ENCODE measurements at regions not wholly inside any gene's neighbourhood (a gene's known extent, or its start where the extent isn't known, plus 50 kb on each side); places are given as distances from the start of the nearest gene placed in this dataset.

DNA sequence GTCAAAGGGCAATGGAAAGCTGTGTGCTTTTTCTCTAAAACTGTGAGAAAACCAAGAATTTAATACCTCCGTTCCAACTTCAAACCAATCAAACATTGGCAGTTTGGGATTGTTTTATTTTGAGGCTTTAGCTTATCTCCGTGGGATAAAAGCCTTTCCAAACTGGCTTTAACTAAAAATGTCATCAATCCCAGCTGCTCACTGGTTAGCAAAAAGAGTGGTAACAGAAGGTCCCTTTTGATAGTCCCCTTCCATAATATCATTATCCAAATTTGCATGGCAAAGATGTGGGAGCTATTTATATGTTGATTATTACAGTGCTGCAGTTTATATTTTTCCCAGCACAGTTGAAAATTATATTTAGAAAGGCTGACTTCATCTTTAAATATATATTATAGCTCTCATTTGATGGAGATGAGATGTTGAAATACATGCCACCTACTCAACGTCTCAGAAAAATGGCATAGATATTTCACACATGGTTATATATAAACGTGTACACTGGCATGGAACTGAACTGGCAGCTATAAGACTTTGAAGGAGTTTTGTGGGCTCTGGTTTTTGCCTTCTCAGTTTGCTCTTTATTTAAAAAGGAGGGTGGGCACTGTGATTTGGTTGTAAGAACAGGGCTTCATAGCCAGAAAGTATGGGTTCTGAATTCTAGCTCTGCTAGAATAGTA is 707.1 kb upstream of the SLIT2 start:
- no peaks in the 10 kb centered on the region for H3K36me3 ChIP-seq
- no peak overlapping the region for H3K4me3 ChIP-seq
- H3K9me3 ChIP-seq, result no peaks in the 10 kb centered on the region
- 34 to 69% methylated on average over 4 of the region's 4 CpGs for WGBS, 2 donors (ENCODE audit: low coverage in 1 of 2)
- no peaks in the 10 kb centered on the region for H3K4me1 ChIP-seq
- TF ChIP-seq POLR2A (IDR thresholded peaks at IDR 0.05), result no peak
- TF ChIP-seq POLR2AphosphoS5 (IDR thresholded peaks at IDR 0.05), result no peak
- TF ChIP-seq EP300 (IDR thresholded peaks at IDR 0.05), result no peak
- TF ChIP-seq, protein P1, sequence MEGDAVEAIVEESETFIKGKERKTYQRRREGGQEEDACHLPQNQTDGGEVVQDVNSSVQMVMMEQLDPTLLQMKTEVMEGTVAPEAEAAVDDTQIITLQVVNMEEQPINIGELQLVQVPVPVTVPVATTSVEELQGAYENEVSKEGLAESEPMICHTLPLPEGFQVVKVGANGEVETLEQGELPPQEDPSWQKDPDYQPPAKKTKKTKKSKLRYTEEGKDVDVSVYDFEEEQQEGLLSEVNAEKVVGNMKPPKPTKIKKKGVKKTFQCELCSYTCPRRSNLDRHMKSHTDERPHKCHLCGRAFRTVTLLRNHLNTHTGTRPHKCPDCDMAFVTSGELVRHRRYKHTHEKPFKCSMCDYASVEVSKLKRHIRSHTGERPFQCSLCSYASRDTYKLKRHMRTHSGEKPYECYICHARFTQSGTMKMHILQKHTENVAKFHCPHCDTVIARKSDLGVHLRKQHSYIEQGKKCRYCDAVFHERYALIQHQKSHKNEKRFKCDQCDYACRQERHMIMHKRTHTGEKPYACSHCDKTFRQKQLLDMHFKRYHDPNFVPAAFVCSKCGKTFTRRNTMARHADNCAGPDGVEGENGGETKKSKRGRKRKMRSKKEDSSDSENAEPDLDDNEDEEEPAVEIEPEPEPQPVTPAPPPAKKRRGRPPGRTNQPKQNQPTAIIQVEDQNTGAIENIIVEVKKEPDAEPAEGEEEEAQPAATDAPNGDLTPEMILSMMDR (IDR thresholded peaks at IDR 0.05), result no peak
- no peaks in the 10 kb centered on the region for H3K27me3 ChIP-seq
- ATAC-seq, result no peak
- H3K27ac ChIP-seq, result no peak overlapping the region

DNA sequence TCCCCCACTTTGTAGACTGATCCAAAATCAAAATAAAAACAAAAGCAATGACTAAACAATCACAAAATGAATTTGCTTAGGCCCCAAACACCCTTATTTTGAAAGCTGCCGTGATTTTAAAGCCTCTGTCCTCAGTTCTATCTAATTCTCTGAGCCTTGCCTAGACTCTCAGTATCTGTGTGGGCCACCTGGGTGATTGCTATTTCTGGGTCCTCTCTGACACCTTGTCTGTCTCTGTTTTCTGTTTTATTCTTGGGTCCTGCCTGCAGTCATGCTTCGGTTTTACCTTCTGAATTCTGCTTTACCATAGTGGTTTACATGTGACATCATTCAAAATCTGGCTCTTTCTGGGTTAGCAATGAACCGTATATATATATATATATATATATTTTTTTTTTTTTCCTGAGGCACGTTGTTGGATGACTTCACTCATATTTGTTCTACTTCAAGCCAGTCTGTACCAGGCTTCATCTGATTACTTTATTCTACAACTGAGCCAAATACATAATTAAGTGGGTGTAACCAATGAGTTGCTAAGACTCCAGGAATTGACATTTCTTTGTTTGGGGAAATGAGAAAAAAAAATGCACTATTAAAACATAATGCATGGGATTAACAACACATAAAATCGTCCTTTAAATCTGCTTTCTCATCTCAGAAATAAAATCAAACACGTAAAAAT is 710.7 kb upstream of the SLIT2 start:
- Histone ChIP-seq H3K27ac (no peak overlapping the region), H3K4me1 (no peaks in the 10 kb centered on the region), H3K27me3 (no peaks in the 10 kb centered on the region), H3K9me3 (no peaks in the 10 kb centered on the region), H3K4me3 (no peak overlapping the region), H3K36me3 (no peaks in the 10 kb centered on the region)
- TF ChIP-seq EP300 (IDR thresholded peaks at IDR 0.05) (no peak), POLR2AphosphoS5 (IDR thresholded peaks at IDR 0.05) (no peak), POLR2A (IDR thresholded peaks at IDR 0.05) (no peak)
- TF ChIP-seq, protein P1 (IDR thresholded peaks at IDR 0.05), result no peak
- no peak for ATAC-seq
- 88 to 90% methylated on average over 4 to 6 of the region's 6 CpGs for WGBS, 2 donors (ENCODE audit: low coverage in 1 of 2)

DNA sequence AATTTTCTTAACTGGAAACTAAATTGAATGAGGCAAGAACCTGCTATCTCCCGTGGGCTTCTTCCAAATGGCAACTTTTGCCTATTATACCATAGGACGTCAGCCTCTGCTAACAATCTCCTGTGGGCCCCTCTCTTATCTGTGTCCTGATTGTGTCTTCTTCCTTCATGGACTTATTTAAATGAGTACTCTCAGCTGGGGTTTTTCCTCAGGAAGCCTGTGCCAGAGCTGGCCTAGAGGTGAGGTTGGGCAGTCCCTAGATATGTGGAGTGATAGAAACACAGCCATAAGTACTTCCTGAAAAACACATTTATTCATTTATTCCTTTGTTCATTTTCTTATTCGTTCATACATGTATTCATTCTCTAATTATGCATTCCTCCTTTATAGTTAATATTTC is 712.5 kb upstream of the SLIT2 start:
- no peak for ATAC-seq
- 65 to 100% methylated on average over 2 to 3 of the region's 3 CpGs for WGBS, 2 donors (ENCODE audit: low coverage in 1 of 2)
- no peaks in the 10 kb centered on the region for H3K4me1 ChIP-seq
- H3K9me3 ChIP-seq, result no peaks in the 10 kb centered on the region
- H3K27ac ChIP-seq, result no peak overlapping the region
- no peaks in the 10 kb centered on the region for H3K36me3 ChIP-seq
- no peak for TF ChIP-seq POLR2A (IDR thresholded peaks at IDR 0.05)
- no peaks in the 10 kb centered on the region for H3K27me3 ChIP-seq
- no peak overlapping the region for H3K4me3 ChIP-seq

DNA sequence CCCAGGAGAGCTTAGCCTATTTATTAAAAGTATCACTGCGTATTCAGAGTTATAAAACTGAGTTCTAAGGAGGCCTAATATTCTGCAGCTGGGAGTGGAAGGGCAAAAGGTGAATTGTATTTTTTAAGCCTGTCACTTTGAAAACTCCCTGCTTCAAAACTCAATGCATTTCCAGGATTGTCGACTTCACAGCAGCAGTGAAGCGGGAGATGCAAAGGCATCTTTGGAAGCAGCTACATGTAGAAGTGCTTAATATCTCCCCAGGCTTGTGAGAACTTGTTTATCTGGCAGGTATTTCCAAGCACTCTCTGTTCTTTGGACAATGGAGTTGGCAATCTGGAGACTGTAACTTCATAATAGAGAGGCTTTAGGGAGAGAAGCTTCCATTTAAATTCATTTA is 717.5 kb upstream of the SLIT2 start:
- WGBS, 2 donors (ENCODE audit: low coverage in 1 of 2), result 62 to 70% methylated on average over 3 of the region's 3 CpGs
- TF ChIP-seq, protein P1 (IDR thresholded peaks at IDR 0.05), result no peak
- TF ChIP-seq POLR2A (IDR thresholded peaks at IDR 0.05) (no peak), EP300 (IDR thresholded peaks at IDR 0.05) (no peak), POLR2AphosphoS5 (IDR thresholded peaks at IDR 0.05) (no peak)
- Histone ChIP-seq H3K9me3 (no peaks in the 10 kb centered on the region), H3K36me3 (no peaks in the 10 kb centered on the region), H3K27me3 (no peaks in the 10 kb centered on the region), H3K27ac (no peak overlapping the region), H3K4me3 (no peak overlapping the region), H3K4me1 (peaks cover 0 to 6% (median 0%) of the 10 kb centered on the region in 3 donors)
- ATAC-seq, result no peak

DNA sequence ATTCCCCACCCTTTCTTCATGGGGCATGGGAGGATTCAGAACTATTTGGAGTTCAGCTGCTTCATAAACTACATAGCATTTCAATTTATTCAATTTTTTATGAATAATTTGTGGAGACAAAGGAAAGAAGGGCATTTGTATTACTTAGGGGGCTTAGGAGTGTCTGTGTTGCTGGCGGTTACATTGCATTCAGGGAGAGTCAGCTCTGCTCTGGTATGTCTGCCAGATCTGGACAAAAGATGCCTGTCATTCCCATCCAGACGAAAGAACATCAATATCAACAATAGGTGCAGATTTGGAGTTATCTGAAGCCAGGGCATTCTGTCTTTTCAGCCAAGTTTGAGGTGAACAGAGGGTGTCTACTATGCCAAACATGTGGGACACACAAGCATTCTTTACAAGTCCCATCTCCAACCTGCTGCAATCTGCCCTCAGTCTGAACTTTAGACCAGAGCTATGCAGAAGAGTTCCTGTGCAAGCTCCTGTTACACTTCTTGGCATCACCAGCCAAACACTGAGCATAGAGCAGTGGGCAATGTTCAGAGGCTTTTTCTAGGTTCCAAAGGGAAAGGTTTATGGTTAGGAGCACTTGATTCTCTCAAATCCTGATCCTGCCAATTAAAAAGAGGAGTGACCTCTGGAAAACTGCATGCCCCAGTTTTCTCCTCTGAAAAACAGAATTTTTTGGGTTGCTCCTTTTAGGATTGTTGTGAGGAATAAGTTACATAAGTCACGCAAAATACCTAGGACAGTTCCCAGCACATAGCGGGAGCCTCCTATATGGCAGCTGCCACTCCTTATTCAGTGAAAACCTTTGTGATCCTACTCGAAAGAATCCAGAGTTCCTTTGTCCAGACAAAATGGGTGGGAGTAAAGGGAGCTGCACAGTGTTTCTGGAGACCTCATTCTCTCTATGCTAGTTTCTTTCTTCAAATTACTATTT is 719.5 kb upstream of the SLIT2 start:
- no peak for ATAC-seq
- no peaks in the 10 kb centered on the region for H3K27me3 ChIP-seq
- H3K4me3 ChIP-seq, result no peak overlapping the region
- TF ChIP-seq EP300 (IDR thresholded peaks at IDR 0.05) (no peak), POLR2AphosphoS5 (IDR thresholded peaks at IDR 0.05) (no peak), POLR2A (IDR thresholded peaks at IDR 0.05) (no peak)
- TF ChIP-seq, protein P1 (IDR thresholded peaks at IDR 0.05), result no peak
- no peaks in the 10 kb centered on the region for H3K36me3 ChIP-seq
- peaks cover 0 to 6% (median 0%) of the 10 kb centered on the region in 3 donors for H3K4me1 ChIP-seq
- 80 to 83% methylated on average over 4 to 5 of the region's 5 CpGs for WGBS, 2 donors (ENCODE audit: low coverage in 1 of 2)
- H3K27ac ChIP-seq, result no peak overlapping the region
- peaks cover 0 to 6% (median 0%) of the 10 kb centered on the region in 3 donors for H3K9me3 ChIP-seq
